Fibroblast of lung (primary cell): ENCODE measurements at regions not wholly inside any gene's neighbourhood (a gene's known extent, or its start where the extent isn't known, plus 50 kb on each side); places are given as distances from the start of the nearest gene placed in this dataset.

ENCODE experiments used
- DNase-seq, 2 donors: peaks; one replicate each; pipeline versions ENCODE4 v3.0.0 to v3.0.0-alpha.2; 2010; ENCODE audit warnings: low read depth in 2 of 2
- H2AFZ ChIP-seq: 2 replicates; pipeline ENCODE4 v1.5.1; 2012; ENCODE audit warnings: low read length, control low read depth, inconsistent platforms
- H3K27ac ChIP-seq: 2 replicates; pipeline ENCODE4 v1.5.1; 2011; ENCODE audit warnings: low read length, control low read depth; ENCODE audit not compliant: insufficient read depth
- H3K27me3 ChIP-seq: 2 replicates; pipeline ENCODE4 v1.5.1; 2011; ENCODE audit warnings: mild to moderate bottlenecking, low read length; ENCODE audit not compliant: control insufficient read depth, insufficient read depth
- H3K36me3 ChIP-seq: 2 replicates; pipeline ENCODE4 v1.5.1; 2011; ENCODE audit warnings: low read length; ENCODE audit not compliant: control insufficient read depth, insufficient read depth
- H3K4me1 ChIP-seq: 2 replicates; pipeline ENCODE4 v1.5.1; 2011; ENCODE audit warnings: low read length; ENCODE audit not compliant: control insufficient read depth, insufficient read depth; ENCODE audit errors: extremely low read depth
- H3K4me2 ChIP-seq: 2 replicates; pipeline ENCODE4 v1.5.1; 2011; ENCODE audit warnings: low read length, control low read depth; ENCODE audit not compliant: insufficient read depth; ENCODE audit errors: extremely low read depth
- H3K4me3 ChIP-seq, 4 experiments: fragments of 200-600 bp in 1 of 4; sonication (generic) in 1 of 4; replicated peaks in 1 of 4; 2 replicates each; pipeline ENCODE4 v1.5.1; 2011 to 2016; ENCODE audit warnings: low read length in 4 of 4, low read depth in 3 of 4, mild to moderate bottlenecking in 3 of 4, control low read depth in 2 of 4, inconsistent platforms in 1 of 4, mixed read lengths in 1 of 4; ENCODE audit not compliant: insufficient read depth in 1 of 4; ENCODE audit errors: control extremely low read depth in 1 of 4
- H3K79me2 ChIP-seq: 2 replicates; pipeline ENCODE4 v1.5.1; 2012; ENCODE audit warnings: mild to moderate bottlenecking, low read length, inconsistent platforms; ENCODE audit not compliant: control insufficient read depth, insufficient read depth
- H3K9ac ChIP-seq: 2 replicates; pipeline ENCODE4 v1.5.1; 2011; ENCODE audit warnings: mild to moderate bottlenecking, low read length, control low read depth; ENCODE audit not compliant: insufficient read depth
- H3K9me3 ChIP-seq: 2 replicates; pipeline ENCODE4 v1.5.1; 2012; ENCODE audit warnings: low read depth, low read length; ENCODE audit not compliant: control insufficient read depth, insufficient read depth
- H4K20me1 ChIP-seq: 2 replicates; pipeline ENCODE4 v1.5.1; 2011; ENCODE audit warnings: low read length; ENCODE audit not compliant: control insufficient read depth, insufficient read depth; ENCODE audit errors: extremely low read depth
- EZH2 ChIP-seq: IDR thresholded peaks from 2 replicates; pipeline ENCODE4 v1.5.1; 2012; ENCODE audit warnings: low read length, control low read depth, mild to moderate bottlenecking; ENCODE audit errors: missing control alignments
- TF ChIP-seq, protein P1 (sequence below), 2 donors: IDR thresholded peaks in 1 of 2; conservative IDR thresholded peaks in 1 of 2; 1 replicate in 1 of 2; 2 replicates in 1 of 2; pipeline ENCODE4 v1.5.1; 2011 to 2012; ENCODE audit warnings: low read length in 2 of 2, control low read depth in 1 of 2, inconsistent platforms in 1 of 2, low read depth in 1 of 2, mild to moderate bottlenecking in 1 of 2

DNA sequence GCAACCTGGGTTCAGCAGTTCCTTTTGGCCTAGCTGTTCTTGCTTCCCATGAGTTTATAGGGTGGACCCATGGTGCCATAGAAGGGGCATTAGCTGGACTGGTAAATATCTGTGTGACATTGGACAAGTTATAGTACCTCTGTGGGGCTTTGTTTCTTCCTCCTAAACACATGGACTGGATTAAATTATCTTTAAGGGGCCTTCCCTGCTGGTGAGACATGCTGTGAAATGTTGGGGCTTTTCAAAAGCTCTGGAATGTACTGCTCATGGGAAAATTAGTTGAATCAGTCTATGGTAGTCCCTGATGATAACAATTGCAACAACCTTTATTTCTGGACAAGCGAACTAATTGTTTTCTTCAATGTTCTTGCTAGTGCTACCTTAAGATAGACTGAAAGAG, 276.2 kb downstream of the BLID start:
- DNase-seq: peak in 1 of 2 donors; percentile 55
- TF ChIP-seq, protein P1, sequence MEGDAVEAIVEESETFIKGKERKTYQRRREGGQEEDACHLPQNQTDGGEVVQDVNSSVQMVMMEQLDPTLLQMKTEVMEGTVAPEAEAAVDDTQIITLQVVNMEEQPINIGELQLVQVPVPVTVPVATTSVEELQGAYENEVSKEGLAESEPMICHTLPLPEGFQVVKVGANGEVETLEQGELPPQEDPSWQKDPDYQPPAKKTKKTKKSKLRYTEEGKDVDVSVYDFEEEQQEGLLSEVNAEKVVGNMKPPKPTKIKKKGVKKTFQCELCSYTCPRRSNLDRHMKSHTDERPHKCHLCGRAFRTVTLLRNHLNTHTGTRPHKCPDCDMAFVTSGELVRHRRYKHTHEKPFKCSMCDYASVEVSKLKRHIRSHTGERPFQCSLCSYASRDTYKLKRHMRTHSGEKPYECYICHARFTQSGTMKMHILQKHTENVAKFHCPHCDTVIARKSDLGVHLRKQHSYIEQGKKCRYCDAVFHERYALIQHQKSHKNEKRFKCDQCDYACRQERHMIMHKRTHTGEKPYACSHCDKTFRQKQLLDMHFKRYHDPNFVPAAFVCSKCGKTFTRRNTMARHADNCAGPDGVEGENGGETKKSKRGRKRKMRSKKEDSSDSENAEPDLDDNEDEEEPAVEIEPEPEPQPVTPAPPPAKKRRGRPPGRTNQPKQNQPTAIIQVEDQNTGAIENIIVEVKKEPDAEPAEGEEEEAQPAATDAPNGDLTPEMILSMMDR (conservative IDR thresholded peaks at IDR 0.05 in 1 of 2, IDR thresholded peaks at IDR 0.05 in 1 of 2; ENCODE audit: low read depth in 1 of 2, low read length in 2 of 2): no peak
- no peak for TF ChIP-seq EZH2
- Histone ChIP-seq H2AFZ (no peak overlapping the region), H3K9me3 (no peaks in the 10 kb centered on the region), H3K36me3 (no peaks in the 10 kb centered on the region), H3K4me2 (no peak overlapping the region), H3K4me1 (peaks cover 5% of the 10 kb centered on the region), H3K79me2 (no peaks in the 10 kb centered on the region), H3K27me3 (no peaks in the 10 kb centered on the region), H3K9ac (no peak overlapping the region), H4K20me1 (no peaks in the 10 kb centered on the region), H3K4me3 (no peak overlapping the region), H3K27ac (no peak overlapping the region)

DNA sequence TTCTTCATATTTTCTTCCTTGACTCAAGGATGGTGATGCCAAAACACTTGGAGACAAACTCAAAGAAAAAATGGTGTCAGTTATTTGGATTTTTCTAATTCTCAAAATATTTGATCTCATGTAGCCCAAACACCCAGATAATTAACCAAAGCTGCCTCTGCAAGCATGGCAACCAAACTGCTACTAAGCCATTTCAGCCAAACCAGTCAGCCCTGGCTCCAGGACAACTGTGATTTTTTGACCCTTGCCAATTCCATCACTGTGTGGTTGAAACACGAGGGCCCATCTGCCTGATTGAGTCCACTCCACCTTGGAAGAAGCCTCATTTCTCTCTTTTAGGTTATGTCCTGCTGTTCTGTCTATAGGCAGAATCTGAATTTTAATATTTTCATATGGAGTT, 277.4 kb downstream of the BLID start:
- Histone ChIP-seq H3K4me2 (no peak overlapping the region), H3K9me3 (no peaks in the 10 kb centered on the region), H3K79me2 (no peaks in the 10 kb centered on the region), H3K36me3 (no peaks in the 10 kb centered on the region), H4K20me1 (no peaks in the 10 kb centered on the region), H3K4me3 (no peak overlapping the region), H3K27ac (no peak overlapping the region), H3K9ac (no peak overlapping the region), H3K4me1 (peaks cover 5% of the 10 kb centered on the region), H2AFZ (no peak overlapping the region), H3K27me3 (no peaks in the 10 kb centered on the region)
- TF ChIP-seq, protein P1 (conservative IDR thresholded peaks at IDR 0.05 in 1 of 2, IDR thresholded peaks at IDR 0.05 in 1 of 2; ENCODE audit: low read depth in 1 of 2, low read length in 2 of 2): no peak
- TF ChIP-seq EZH2: no peak
- no peak for DNase-seq

GRCh38 chr11:121833970-121834369, 282.0 kb downstream of the BLID start:
- Histone ChIP-seq H3K4me2 (no peak overlapping the region), H4K20me1 (no peaks in the 10 kb centered on the region)

More at GRCh38 chr11:121833970-121834369, 282.0 kb downstream of the BLID start:
- Histone ChIP-seq H3K79me2 (no peaks in the 10 kb centered on the region), H3K4me1 (peaks cover 2% of the 10 kb centered on the region), H2AFZ (no peak overlapping the region), H3K27ac (no peak overlapping the region), H3K9me3 (no peaks in the 10 kb centered on the region), H3K36me3 (no peaks in the 10 kb centered on the region), H3K4me3 (no peak overlapping the region), H3K27me3 (no peaks in the 10 kb centered on the region), H3K9ac (no peak overlapping the region)
- TF ChIP-seq, protein P1 (conservative IDR thresholded peaks at IDR 0.05 in 1 of 2, IDR thresholded peaks at IDR 0.05 in 1 of 2; ENCODE audit: low read depth in 1 of 2, low read length in 2 of 2): no peak
- TF ChIP-seq EZH2: no peak
- DNase-seq: no peak
